HEK293 (cell line): ENCODE measurements at regions not wholly inside any gene's neighbourhood (a gene's known extent, or its start where the extent isn't known, plus 50 kb on each side); places are given as distances from the start of the nearest gene placed in this dataset.

Experiments
- CTCF ChIA-PET: fragments of 350-600 bp; formaldehyde crosslinking; extraction: SDS; loops from one replicate; lab custom pipeline; 2021; ENCODE audit warnings: antibody characterized with exemption; lab: Yijun Ruan, JAX
- POLR2A ChIA-PET: fragments of 300-600 bp; formaldehyde crosslinking; extraction: SDS; loops from one replicate; lab custom pipeline; 2020; ENCODE audit warnings: antibody characterized with exemption, inconsistent platforms; lab: Yijun Ruan, JAX
- H3K27ac ChIP-seq: fragments of 200-500 bp; sonication (Bioruptor generic); 2 replicates; pipeline ENCODE4 v1.5.1; 2014; ENCODE audit warnings: low read depth, low read length, control low read depth, inconsistent platforms; ENCODE audit errors: extremely low read depth
- H3K36me3 ChIP-seq, 2 experiments: fragments of 200-500 bp in 1 of 2; sonication (Bioruptor generic) in 1 of 2; 1 replicate in 1 of 2; 2 replicates in 1 of 2; pipeline ENCODE4 v1.5.1; 2014 to 2017; ENCODE audit warnings: inconsistent platforms in 2 of 2, low read length in 2 of 2; ENCODE audit not compliant: control insufficient read depth in 2 of 2, insufficient read depth in 1 of 2
- H3K4me1 ChIP-seq: fragments of 200-500 bp; sonication (Bioruptor generic); 2 replicates; pipeline ENCODE4 v1.5.1; 2014; ENCODE audit warnings: mild to moderate bottlenecking, low read length, inconsistent platforms; ENCODE audit not compliant: control insufficient read depth, insufficient read depth
- H3K4me3 ChIP-seq: 2 replicates; pipeline ENCODE4 v1.5.1; 2011; ENCODE audit warnings: low read depth, mild to moderate bottlenecking, control low read depth, low read length, moderate library complexity
- H3K9me3 ChIP-seq: fragments of 200-500 bp; sonication (Bioruptor generic); 2 replicates; pipeline ENCODE4 v1.5.1; 2014; ENCODE audit warnings: low read depth, low read length, inconsistent platforms; ENCODE audit not compliant: control insufficient read depth, insufficient read depth
- BCL11B ChIP-seq: fragments of 450-650 bp; formaldehyde crosslinking; IDR thresholded peaks from 2 replicates; pipeline ENCODE4 v1.5.1; 2016; ENCODE audit warnings: low read depth, missing biosample characterization, missing genetic modification characterization
- CTCF ChIP-seq: fragments of 450-650 bp; formaldehyde crosslinking; IDR thresholded peaks from 2 replicates; pipeline ENCODE4 v1.5.1; 2016; ENCODE audit warnings: missing biosample characterization, missing genetic modification characterization
- KLF8 ChIP-seq: fragments of 450-650 bp; formaldehyde crosslinking; IDR thresholded peaks from 2 replicates; pipeline ENCODE4 v1.5.1; 2016; ENCODE audit warnings: missing biosample characterization, missing genetic modification characterization
- MEIS1 ChIP-seq: sonication (generic); formaldehyde crosslinking; IDR thresholded peaks from 2 replicates; pipeline ENCODE4 v1.8.1; 2022; ENCODE audit warnings: missing genetic modification reagents, mild to moderate bottlenecking, borderline replicate concordance
- OVOL3 ChIP-seq: fragments of 450-650 bp; formaldehyde crosslinking; IDR thresholded peaks from 2 replicates; pipeline ENCODE4 v1.5.1; 2016; ENCODE audit warnings: missing biosample characterization, missing genetic modification characterization
- PATZ1 ChIP-seq: fragments of 450-650 bp; formaldehyde crosslinking; IDR thresholded peaks from 2 replicates; pipeline ENCODE4 v1.5.1; 2016; ENCODE audit warnings: missing biosample characterization, missing genetic modification characterization
- SP2 ChIP-seq: fragments of 450-650 bp; formaldehyde crosslinking; IDR thresholded peaks from 2 replicates; pipeline ENCODE4 v1.5.1; 2016; ENCODE audit warnings: missing biosample characterization, missing genetic modification characterization
- TCF7L2 ChIP-seq: IDR thresholded peaks from 2 replicates; pipeline ENCODE4 v1.6.1; 2011; ENCODE audit warnings: low read depth, mild to moderate bottlenecking, inconsistent platforms, low read length, moderate library complexity, borderline replicate concordance
- WT1 ChIP-seq: fragments of 450-650 bp; formaldehyde crosslinking; IDR thresholded peaks from 2 replicates; pipeline ENCODE4 v1.5.1; 2016; ENCODE audit warnings: missing biosample characterization, missing genetic modification characterization
- ZBTB20 ChIP-seq: fragments of 450-650 bp; formaldehyde crosslinking; IDR thresholded peaks from 2 replicates; pipeline ENCODE4 v1.5.1; 2016; ENCODE audit warnings: missing biosample characterization, missing genetic modification characterization
- ZFP69B ChIP-seq: fragments of 450-650 bp; formaldehyde crosslinking; IDR thresholded peaks from 2 replicates; pipeline ENCODE4 v1.5.1; 2016; ENCODE audit warnings: missing biosample characterization, missing genetic modification characterization
- ZIC2 ChIP-seq: fragments of 450-650 bp; formaldehyde crosslinking; IDR thresholded peaks from 2 replicates; pipeline ENCODE4 v1.5.1; 2016; ENCODE audit warnings: missing biosample characterization, missing genetic modification characterization
- ZNF10 ChIP-seq: fragments of 450-650 bp; formaldehyde crosslinking; IDR thresholded peaks from 2 replicates; pipeline ENCODE4 v1.5.1; 2017; ENCODE audit warnings: missing biosample characterization, missing genetic modification characterization
- ZNF140 ChIP-seq: fragments of 450-650 bp; formaldehyde crosslinking; IDR thresholded peaks from 2 replicates; pipeline ENCODE4 v1.5.1; 2016; ENCODE audit warnings: missing biosample characterization, missing genetic modification characterization
- ZNF146 ChIP-seq: fragments of 450-650 bp; formaldehyde crosslinking; IDR thresholded peaks from 2 replicates; pipeline ENCODE4 v1.5.1; 2016; ENCODE audit warnings: missing biosample characterization, missing genetic modification characterization
- ZNF157 ChIP-seq: fragments of 450-650 bp; formaldehyde crosslinking; IDR thresholded peaks from 2 replicates; pipeline ENCODE4 v1.5.1; 2016; ENCODE audit warnings: missing biosample characterization, missing genetic modification characterization
- ZNF350 ChIP-seq: fragments of 450-650 bp; formaldehyde crosslinking; IDR thresholded peaks from 2 replicates; pipeline ENCODE4 v1.5.0; 2017; ENCODE audit warnings: missing biosample characterization, mild to moderate bottlenecking, missing genetic modification characterization
- ZNF37A ChIP-seq: fragments of 450-650 bp; IDR thresholded peaks from 2 replicates; pipeline ENCODE4 v1.5.1; 2018; ENCODE audit warnings: missing biosample characterization, missing genetic modification characterization
- ZNF416 ChIP-seq: fragments of 450-650 bp; formaldehyde crosslinking; IDR thresholded peaks from 2 replicates; pipeline ENCODE4 v1.5.1; 2016; ENCODE audit warnings: missing biosample characterization, missing genetic modification characterization
- ZNF433 ChIP-seq: fragments of 450-650 bp; formaldehyde crosslinking; IDR thresholded peaks from 2 replicates; pipeline ENCODE4 v1.5.1; 2016; ENCODE audit warnings: missing biosample characterization, missing genetic modification characterization, low read depth
- ZNF544 ChIP-seq: fragments of 450-650 bp; formaldehyde crosslinking; IDR thresholded peaks from 2 replicates; pipeline ENCODE4 v1.5.0; 2017; ENCODE audit warnings: missing biosample characterization, missing genetic modification characterization
- ZNF560 ChIP-seq: fragments of 450-650 bp; formaldehyde crosslinking; IDR thresholded peaks from 2 replicates; pipeline ENCODE4 v1.5.1; 2017; ENCODE audit warnings: missing biosample characterization, missing genetic modification characterization, borderline replicate concordance
- ZNF621 ChIP-seq: fragments of 450-650 bp; formaldehyde crosslinking; IDR thresholded peaks from 2 replicates; pipeline ENCODE4 v1.5.1; 2017; ENCODE audit warnings: missing biosample characterization, missing genetic modification characterization
- ZNF623 ChIP-seq: fragments of 450-650 bp; formaldehyde crosslinking; IDR thresholded peaks from 2 replicates; pipeline ENCODE4 v1.5.1; 2016; ENCODE audit warnings: missing biosample characterization, missing genetic modification characterization
- ZNF777 ChIP-seq: fragments of 450-650 bp; formaldehyde crosslinking; IDR thresholded peaks from 2 replicates; pipeline ENCODE4 v1.5.1; 2017; ENCODE audit warnings: missing biosample characterization, missing genetic modification characterization, borderline replicate concordance
- ZNF843 ChIP-seq: fragments of 450-650 bp; formaldehyde crosslinking; IDR thresholded peaks from 2 replicates; pipeline ENCODE4 v1.5.1; 2016; ENCODE audit warnings: missing biosample characterization, missing genetic modification characterization
- ZSCAN30 ChIP-seq: fragments of 450-650 bp; IDR thresholded peaks from 2 replicates; pipeline ENCODE4 v1.5.1; 2018; ENCODE audit warnings: missing biosample characterization, mild to moderate bottlenecking, missing genetic modification characterization, moderate library complexity
- TF ChIP-seq, protein P1 (sequence below): fragments of 450-650 bp; formaldehyde crosslinking; IDR thresholded peaks from 2 replicates; pipeline ENCODE4 v1.5.1; 2016; ENCODE audit warnings: missing biosample characterization, missing genetic modification characterization, borderline replicate concordance
- TF ChIP-seq, protein P2 (sequence below): fragments of 450-650 bp; IDR thresholded peaks from 2 replicates; pipeline ENCODE4 v1.5.1; 2018; ENCODE audit warnings: missing biosample characterization, mild to moderate bottlenecking, missing genetic modification characterization

DNA sequence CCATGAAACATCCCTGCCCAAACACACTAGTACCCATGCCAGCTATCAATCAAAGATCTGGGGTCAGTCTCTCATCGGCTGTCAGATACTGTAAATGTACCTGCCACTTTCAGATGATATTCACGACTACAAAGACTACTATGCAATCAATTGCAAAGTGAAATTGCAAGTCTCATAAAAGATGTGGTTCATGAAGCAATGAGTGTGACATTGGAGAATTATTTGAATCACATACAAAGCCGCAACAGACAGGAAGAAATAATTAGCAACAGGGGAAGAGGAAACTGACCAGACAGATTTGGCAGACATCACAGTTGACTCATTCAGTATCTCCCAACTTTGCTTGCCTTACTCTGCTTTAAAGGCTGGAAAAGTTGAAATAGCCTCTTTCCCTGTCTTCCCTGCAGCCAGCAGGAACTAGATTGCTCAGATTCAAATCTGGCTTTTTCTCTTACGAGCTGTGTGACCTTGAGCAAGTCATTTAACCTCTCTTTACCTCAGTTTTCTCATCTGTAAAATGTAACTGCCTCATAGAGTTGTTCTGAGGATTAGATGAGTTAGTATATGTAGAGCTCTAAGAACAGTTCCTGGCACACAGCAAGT lies 95.7 kb upstream of the C3orf80 start:
- Histone ChIP-seq H3K36me3 (no peaks in the 10 kb centered on the region), H3K9me3 (no peaks in the 10 kb centered on the region), H3K4me1 (no peaks in the 10 kb centered on the region), H3K27ac (no peak overlapping the region), H3K4me3 (no peak overlapping the region)
- ChIA-PET POLR2A (no interaction called here), CTCF (no interaction called here)
- no peak for TF ChIP-seq ZNF621
- TF ChIP-seq SP2: no peak
- TF ChIP-seq TCF7L2: no peak
- TF ChIP-seq ZNF544 (tag by site-specific recombination): no peak
- TF ChIP-seq ZNF350: no peak
- TF ChIP-seq MEIS1 (CRISPR knock-in tag): no peak
- TF ChIP-seq ZNF433 (tag by site-specific recombination): no peak
- TF ChIP-seq CTCF (tag by site-specific recombination): no peak
- no peak for TF ChIP-seq ZNF140 (tag by site-specific recombination)
- TF ChIP-seq OVOL3 (tag by site-specific recombination): no peak
- TF ChIP-seq ZNF560 (tag by site-specific recombination): no peak
- no peak for TF ChIP-seq WT1 (tag by site-specific recombination)
- TF ChIP-seq ZBTB20 (tag by site-specific recombination): no peak
- TF ChIP-seq ZNF37A (tag by site-specific recombination): no peak
- no peak for TF ChIP-seq ZNF623
- no peak for TF ChIP-seq ZNF416 (tag by site-specific recombination)
- TF ChIP-seq PATZ1 (tag by site-specific recombination): no peak
- TF ChIP-seq ZNF157 (tag by site-specific recombination): no peak

DNA sequence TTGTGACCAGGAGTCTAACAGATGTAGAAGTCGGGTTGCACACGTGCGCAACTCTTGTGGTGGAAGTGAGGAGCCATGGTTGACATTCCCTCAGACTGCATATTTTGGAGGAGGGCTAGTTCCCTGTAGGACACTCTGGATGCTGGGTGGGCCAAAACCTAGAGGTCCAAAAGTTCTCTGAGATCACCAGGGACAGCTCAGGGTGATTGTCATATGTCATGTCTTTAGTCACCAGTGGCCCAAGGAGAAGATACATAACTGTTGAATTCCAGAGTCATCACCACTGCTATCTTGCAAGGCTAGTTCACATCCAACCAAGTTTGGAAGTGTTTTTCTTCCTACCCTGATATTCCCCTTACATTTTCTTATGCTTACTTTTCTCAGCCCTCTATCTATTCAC lies 95.2 kb upstream of the C3orf80 start:
- CTCF ChIA-PET: no interaction called here
- no peak overlapping the region for H3K27ac ChIP-seq
- POLR2A ChIA-PET: no interaction called here
- no peaks in the 10 kb centered on the region for H3K36me3 ChIP-seq
- H3K4me1 ChIP-seq: no peaks in the 10 kb centered on the region
- H3K4me3 ChIP-seq: no peak overlapping the region
- H3K9me3 ChIP-seq: no peaks in the 10 kb centered on the region
- TF ChIP-seq TCF7L2: no peak
- no peak for TF ChIP-seq ZNF560 (tag by site-specific recombination)
- TF ChIP-seq ZNF146: no peak
- no peak for TF ChIP-seq ZIC2 (tag by site-specific recombination)
- no peak for TF ChIP-seq ZSCAN30
- no peak for TF ChIP-seq ZFP69B (tag by site-specific recombination)
- TF ChIP-seq BCL11B (tag by site-specific recombination): no peak
- TF ChIP-seq, protein P1, sequence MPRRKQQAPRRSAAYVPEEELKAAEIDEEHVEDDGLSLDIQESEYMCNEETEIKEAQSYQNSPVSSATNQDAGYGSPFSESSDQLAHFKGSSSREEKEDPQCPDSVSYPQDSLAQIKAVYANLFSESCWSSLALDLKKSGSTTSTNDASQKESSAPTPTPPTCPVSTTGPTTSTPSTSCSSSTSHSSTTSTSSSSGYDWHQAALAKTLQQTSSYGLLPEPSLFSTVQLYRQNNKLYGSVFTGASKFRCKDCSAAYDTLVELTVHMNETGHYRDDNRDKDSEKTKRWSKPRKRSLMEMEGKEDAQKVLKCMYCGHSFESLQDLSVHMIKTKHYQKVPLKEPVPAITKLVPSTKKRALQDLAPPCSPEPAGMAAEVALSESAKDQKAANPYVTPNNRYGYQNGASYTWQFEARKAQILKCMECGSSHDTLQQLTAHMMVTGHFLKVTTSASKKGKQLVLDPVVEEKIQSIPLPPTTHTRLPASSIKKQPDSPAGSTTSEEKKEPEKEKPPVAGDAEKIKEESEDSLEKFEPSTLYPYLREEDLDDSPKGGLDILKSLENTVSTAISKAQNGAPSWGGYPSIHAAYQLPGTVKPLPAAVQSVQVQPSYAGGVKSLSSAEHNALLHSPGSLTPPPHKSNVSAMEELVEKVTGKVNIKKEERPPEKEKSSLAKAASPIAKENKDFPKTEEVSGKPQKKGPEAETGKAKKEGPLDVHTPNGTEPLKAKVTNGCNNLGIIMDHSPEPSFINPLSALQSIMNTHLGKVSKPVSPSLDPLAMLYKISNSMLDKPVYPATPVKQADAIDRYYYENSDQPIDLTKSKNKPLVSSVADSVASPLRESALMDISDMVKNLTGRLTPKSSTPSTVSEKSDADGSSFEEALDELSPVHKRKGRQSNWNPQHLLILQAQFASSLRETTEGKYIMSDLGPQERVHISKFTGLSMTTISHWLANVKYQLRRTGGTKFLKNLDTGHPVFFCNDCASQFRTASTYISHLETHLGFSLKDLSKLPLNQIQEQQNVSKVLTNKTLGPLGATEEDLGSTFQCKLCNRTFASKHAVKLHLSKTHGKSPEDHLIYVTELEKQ: no peak
- TF ChIP-seq, protein P2, sequence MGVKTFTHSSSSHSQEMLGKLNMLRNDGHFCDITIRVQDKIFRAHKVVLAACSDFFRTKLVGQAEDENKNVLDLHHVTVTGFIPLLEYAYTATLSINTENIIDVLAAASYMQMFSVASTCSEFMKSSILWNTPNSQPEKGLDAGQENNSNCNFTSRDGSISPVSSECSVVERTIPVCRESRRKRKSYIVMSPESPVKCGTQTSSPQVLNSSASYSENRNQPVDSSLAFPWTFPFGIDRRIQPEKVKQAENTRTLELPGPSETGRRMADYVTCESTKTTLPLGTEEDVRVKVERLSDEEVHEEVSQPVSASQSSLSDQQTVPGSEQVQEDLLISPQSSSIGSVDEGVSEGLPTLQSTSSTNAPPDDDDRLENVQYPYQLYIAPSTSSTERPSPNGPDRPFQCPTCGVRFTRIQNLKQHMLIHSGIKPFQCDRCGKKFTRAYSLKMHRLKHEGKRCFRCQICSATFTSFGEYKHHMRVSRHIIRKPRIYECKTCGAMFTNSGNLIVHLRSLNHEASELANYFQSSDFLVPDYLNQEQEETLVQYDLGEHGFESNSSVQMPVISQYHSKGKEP (tag by site-specific recombination): no peak
- no peak for TF ChIP-seq ZNF621
- no peak for TF ChIP-seq ZNF10 (tag by site-specific recombination)
- TF ChIP-seq ZNF843 (tag by site-specific recombination): no peak
- TF ChIP-seq ZNF777 (tag by site-specific recombination): no peak
- no peak for TF ChIP-seq KLF8 (tag by site-specific recombination)
